GM18861 (cell line): ENCODE measurements at regions not wholly inside any gene's neighbourhood (a gene's known extent, or its start where the extent isn't known, plus 50 kb on each side); places are given as distances from the start of the nearest gene placed in this dataset.
"Not testable (repeated sequence)": the region's sequence is repeated elsewhere in the genome, so short reads cannot be mapped to it uniquely, and the experiment has no call there.

Experiments used
- ATAC-seq: cut with Tn5 transposase; IDR thresholded peaks from one replicate; pipeline ENCODE4 v1.9.1; 2021; ENCODE audit not compliant: unreplicated experiment

DNA sequence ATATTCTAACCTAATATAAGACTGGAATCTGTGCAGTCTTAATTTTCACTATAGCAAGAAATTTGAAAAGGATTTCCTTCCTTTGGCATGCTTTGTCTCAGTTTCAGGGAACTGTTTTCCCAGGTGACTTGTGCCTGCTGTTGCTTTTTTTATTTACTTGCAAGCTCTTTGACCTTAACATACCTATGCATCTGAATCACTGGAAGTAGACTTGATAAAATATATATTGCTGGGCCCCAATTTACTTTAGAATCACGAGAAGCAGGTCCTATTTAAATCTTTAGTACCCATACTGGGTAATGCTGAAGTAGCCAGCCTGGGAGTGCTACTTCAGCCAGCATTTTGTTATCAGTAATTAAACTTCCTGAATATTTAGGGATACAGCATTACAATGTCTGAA, 257.9 kb upstream of the ALCAM start:
- no peak for ATAC-seq

DNA sequence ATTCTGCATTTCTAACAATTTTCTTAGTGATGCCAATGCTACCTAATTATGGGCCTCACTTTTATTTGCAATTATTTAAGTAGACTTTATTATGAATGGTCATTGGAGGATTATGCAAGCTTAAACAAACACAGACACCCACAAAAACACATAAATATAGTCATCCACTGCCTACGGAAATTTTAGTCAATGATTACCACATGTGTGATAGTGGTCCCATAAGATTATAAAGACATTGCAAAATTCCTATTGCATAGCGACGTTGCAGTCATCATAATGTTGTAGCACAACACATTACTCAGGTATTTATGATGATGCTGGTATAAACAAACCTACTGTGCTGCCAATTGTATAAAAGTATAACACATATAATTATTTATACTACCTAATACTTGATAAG, 247.8 kb upstream of the ALCAM start:
- ATAC-seq: no peak

DNA sequence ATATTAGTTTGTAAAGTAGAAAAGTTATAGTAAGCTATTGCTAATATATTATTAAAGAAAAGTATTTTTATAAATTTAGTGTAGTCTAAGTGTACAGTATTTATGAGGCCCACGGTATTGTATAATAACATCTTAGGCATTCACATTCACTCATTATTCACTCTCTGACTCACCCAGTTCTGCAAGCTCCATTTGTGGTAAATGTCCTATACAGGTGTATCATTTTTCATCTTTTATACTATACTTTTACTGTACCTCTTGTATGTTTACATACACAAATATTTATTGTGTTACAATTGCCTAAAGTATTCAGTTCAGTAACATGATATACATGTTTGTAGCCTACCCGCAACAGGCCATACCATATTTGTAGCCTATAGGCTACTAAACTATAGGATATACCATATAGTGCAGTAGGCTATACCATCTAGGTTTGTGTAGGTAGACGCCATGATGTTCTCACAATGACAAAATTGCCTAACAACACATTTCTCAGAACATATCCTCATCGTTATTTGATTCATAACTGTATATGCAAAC, 246.8 kb upstream of the ALCAM start:
- ATAC-seq: no peak

DNA sequence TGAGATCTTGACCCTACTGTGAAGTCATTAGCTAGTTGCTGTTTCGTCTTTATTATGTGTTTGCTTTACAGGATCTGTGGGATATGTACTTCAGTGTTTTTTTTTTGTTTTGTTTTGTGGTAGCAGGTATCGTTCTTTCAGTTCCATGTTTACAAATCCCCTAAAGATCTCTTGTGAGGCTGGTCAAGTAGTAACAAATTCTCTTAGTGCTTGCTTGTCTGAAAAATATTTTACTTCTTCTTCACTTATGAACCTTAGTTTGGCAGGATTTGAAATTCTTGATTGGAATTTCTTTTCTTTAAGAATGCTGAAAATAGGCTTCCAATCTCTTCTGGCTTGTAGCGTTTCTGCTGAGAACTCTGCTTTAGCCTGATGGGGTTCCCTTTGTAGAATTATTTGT, 235.8 kb upstream of the ALCAM start:
- ATAC-seq: no peak

DNA sequence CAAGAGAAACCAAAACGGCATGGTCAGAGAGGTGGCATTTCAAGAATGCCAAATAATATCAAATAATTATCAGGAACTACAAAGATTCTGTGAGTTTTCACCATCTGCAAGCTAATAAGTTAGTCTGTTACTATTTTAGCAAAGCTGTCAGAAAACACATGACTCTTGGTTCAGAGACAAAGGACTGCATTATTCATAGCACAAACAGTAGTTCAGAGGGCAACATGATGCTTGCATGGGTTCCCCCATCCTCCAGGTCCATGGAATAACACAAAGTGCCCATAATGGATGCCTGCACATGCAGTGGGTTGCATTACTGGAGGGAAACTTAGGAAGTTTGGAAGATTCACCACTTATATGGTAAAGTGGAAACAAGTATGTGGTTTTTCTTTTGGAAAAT, 228.8 kb upstream of the ALCAM start:
- no peak for ATAC-seq

DNA sequence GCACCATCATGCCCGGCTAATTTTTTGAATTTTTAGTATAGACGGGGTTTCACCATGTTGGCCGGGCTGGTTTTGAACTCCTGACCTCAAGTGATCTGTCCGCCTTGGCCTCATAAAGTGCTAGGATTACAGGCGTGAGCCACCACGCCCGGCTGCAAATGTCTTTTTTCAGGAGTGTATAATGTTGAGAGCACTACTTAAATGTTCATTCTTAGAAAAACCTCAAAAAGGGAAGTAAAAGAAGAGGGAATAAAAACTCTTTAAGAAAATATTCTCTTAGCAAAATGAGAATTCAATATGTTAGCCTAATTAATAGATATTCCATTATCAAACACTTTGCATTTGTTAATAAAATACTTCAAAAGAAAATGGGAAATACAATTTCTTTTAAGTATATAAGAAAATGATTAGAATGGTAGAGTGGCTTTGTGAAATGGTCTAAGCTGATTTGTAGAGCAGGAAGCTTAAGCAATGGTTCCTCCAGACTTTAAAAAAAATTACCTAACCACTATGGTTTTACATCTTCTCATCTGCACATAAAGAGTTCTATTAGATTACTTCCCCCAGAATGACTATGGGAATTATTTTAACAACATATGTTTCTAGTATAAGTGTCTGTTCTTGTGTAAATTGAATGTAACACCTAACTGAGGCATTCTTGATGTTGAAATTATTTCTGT, 226.7 kb upstream of the ALCAM start:
- no peak for ATAC-seq

DNA sequence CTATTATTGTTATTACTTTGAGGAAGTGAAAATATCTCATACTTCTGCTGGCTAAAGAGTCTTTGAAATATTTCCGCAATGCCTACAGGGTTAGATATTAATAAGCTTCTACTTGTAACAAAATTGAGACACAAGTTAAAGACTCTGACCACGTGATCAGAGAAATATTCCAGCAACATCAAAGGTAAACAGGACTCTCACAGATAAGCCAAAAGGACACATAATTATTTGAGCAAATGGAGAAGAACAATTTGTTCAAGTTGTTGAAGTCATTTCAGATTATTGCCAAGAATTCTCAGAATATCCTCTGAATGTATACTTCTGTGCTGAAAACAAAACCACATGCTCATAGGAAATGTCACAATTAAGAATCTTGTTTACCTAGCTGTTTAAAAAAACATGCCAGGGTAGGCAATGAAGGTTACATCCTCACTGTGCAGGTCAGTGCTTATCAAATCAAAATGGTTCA, 225.8 kb upstream of the ALCAM start:
- ATAC-seq: no peak

DNA sequence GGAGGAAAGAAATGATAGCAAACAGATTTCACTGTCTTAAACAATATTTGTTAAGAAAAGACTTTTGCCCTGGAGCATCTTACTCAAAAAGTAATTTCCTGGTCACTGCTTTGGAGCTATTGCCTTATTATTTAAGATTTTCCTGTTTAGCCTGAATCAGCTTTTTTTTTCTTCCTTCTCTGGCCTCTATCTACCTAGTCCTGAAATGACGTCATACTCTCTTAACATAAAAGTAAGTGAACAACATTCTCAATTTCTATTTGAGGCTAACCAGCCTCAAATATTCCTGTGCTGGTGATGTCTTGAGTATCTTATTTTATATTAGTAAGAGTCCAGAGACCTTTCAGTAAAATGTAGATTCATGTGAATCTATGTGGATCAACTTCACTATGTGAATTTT, 221.9 kb upstream of the ALCAM start:
- ATAC-seq: no peak

DNA sequence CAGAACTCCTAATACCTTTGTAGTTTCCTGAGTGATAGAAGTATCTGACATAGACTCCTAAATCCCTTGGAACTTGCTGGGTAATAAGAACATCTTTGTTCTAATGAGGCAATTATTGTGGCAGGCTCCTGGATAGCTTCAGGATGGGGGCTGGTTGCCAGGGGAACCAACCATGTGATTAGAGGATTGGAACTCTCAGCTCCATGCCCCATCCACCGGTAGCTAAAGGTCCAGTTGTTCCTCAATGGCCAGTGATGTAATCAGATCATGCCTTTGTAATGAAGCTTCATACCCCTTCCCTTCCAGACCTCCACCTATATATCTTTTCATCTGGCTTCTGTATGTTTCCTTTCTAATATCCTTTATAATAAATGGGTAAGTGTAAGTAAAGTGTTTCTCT, 221.2 kb upstream of the ALCAM start:
- ATAC-seq: no peak

DNA sequence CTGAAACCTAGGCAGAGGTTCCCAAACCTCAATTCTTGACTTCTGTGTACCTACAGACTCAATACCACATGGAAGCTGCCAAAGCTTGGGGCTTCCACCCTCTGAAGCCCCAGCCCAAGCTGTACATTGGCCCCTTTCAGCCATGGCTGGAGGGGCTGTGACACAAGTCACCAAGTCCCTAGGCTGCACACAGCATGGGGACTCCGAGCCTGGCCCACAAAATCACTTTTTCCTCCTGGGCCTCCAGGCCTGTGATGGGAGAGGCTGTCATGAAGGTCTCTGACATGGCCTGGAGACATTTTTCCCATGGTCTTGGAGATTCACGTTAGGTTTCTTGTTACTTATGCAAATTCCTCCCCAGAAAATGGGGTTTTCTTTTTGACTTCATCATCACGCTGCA, 217.5 kb upstream of the ALCAM start:
- ATAC-seq: not testable (repeated sequence)

DNA sequence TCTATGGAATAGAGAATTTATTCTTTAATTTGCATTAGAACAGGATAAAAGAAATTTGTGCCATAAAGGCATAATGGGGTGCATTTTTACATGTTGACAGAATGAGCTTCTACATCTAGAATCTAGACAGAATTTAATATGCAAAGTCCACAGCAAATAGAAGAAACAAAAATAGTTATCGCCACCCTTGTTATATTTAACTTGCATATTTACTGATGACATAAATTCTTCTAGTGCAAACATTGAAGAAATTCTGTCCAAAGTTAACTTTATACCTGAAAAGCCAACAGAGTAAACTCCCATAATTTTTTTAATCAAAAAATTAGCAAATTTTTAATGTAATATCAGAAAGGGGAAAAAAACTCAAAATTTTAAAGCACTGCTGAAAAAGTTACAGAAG, 213.7 kb upstream of the ALCAM start:
- no peak for ATAC-seq

DNA sequence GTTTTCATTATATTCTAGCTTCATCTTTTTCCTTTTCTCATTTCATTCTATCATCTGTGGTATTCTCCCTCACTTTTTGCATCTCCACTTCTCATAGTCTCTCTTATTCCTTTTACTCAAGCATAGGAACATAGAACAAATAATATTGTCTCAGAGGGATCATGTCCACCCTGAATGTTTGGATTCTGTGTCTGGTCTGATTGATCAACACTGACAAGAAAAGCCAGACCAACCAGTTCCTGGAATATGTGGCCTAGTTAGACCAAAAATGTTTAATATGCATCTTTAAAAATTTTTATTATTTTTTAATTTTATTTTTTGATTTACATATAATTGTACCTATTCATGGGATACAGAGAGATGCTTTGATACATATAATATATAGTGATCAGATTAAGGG, 212.0 kb upstream of the ALCAM start:
- ATAC-seq: no peak

DNA sequence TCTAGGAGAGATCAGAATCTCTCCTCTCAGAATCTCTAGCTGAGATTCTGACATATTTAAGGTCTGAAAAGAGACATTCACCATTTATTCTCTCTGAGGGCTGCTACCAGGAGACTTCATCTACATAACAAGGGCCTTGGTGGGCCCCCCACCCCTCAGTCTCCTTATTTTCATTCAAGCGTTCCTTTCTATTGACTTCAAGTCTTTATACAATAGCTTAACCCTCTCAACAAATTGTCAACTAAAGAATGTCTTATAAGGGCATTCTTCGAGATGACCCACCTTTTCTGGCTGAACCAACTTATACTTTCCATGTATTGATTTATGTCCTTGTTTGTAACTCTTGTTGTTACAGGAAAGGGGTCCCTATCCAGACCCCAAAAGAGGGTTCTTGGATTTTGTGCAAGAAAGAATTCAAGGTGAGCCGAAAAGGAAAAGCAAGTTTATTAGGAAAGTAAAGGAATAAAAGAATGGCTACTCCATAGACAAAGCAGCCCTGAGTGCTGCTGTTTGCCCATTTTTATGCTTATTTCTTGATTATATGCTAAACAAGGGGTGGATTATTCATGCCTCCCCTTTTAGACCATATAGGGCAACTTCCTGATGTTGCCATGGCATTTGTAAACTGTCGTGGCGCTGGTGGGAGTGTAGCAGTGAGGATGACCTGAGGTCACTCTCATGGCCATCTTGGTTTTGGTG, 209.5 kb upstream of the ALCAM start:
- no peak for ATAC-seq

DNA sequence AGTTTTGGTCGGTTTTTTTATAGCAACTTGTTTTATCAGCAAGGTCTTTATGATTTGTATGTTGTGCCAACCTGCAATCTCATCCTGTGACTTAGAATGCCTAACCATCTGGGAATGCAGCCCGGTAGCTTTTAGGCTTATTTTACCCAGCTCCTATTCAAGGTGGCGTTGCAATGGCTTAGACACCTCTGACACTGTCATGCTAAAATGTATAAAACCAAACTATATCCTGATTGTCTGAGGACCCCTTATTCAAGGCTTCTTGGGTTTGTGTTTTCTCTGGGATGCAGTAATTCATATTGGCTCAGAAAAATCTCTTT, 209.0 kb upstream of the ALCAM start:
- no peak for ATAC-seq

DNA sequence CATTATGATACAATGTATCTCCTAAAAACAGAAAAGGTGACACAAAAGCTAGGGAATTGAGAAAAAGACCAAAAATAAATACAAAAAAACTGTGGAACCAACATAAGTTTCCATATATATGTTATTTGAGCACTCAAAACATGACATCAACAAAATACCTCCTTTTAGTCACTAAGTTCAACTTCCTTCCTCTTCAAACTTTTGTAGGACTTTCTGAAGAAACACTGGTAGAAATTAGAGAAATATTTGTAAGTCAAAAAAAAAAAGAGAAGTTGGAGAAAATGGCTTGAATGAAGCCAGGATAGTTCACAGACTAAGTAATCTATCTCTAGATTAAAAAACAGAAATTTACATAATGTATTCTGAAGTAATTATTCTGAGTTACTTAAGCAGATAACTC, 208.4 kb upstream of the ALCAM start:
- no peak for ATAC-seq

DNA sequence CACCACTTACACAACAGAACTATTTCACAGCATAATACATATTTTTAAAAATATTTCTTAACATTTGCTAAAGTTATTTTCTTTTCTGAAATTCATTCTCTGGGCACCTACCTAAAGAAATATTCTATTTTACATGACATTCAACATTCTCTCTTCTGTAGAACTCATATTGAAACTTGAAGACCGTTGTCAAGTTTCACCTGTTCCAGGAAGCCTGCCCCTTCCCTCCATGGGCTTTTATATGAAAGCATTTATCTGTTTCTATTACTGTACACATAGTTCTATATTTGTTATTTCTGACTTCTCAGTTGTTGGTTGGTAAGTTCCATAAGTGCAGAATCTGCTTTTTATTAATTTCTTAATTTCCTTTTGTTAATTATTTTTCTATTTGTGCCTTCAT, 204.3 kb upstream of the ALCAM start:
- ATAC-seq: no peak

DNA sequence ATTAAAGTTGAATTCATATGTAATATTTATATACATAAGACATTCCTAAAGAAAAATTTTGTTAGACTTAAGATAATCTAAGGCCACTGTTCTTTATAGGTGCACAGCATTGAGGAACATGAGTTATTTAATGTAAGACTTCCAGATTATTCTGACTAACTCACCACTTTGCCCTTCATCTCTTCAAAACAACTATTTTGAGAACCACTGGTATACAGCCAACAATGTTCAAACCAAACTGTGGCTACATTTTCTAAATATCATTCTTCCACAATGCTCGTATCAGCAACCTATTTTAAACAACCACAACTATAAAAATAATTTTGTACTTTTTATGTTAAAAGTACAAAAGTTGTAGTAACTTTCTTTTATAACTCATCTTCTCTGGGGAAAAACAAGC, 199.8 kb upstream of the ALCAM start:
- ATAC-seq: no peak

DNA sequence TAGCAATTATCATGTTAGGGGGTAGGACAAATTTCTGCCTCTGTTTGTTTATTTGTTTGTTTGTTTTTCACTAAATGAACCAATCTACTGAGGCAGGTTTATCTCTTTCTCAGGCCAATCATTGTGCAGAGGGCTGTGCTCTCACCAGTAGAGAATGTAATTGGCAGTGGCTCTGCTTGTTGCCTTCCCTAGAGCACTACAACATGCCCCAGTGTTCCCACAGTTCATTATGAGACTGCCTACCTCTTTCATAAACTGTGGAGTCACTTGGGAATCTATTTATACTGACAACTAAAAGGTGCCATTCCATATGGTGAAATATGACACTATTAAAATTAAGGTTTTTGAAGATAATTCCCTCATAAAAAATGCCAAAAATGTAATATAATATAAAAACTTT, 196.3 kb upstream of the ALCAM start:
- no peak for ATAC-seq

DNA sequence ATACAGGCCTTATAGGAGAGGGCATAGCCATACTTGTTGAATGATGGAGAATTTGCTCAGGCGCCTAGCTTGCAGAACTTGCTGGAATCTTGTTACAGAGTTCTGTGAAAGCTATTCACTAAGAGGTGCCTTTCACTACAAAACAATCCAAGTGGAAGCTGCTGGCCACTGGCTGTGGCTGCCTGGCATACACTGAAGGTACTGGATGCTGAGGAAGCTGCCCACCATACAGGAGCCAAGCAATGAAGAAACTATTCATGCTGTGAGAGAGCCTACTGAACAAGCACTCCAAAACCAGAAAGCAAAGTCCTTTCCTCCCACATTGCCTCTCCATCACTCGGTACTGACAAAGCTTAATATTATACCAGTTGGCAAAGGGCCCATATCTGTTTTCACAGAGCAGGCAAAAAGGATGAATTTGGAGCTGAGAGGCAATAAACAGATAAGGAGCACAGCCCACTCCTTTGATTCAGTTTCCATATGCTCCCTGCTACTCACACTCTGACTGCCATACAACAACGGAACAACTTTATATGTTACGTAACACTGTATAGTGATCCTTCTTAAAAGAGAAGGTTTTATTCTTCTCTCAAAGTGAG, 192.6 kb upstream of the ALCAM start:
- no peak for ATAC-seq

DNA sequence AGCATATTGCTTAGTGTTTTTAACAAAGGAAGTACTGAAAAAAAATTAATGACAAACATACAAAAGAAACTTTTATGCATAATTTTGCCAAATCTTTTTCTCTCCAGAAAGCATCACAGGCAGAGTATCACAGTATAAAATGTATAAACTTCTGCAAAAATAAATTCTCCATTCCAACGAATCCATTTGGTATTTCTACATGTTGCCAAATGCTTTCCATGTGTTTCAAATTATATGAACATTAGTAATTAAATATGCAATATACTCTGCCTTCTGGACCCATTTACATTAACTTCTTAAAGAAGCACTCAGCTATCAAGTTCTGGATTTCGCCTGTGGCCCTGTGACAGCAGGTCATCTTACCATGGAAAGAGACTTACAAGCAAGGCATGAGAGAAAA, 189.1 kb upstream of the ALCAM start:
- no peak for ATAC-seq

DNA sequence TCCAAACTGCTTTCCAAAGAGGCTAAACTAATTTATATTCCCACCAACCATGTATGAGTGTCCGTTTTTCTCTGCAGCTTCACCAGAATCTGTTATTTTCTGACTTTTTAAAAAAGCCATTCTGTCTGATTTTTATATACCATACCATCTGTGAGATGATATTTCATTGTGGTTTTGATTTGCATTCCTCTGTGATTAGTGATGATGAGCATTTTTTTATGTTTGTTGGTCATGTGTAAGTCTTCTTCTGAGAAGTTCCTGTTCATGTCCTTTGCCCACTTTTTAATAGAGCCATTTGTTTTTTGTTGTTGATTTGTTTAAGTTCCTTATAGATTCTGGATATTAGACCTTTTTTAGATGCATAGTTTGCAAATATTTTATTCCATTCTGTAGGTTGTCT, 179.4 kb upstream of the ALCAM start:
- ATAC-seq: no peak

DNA sequence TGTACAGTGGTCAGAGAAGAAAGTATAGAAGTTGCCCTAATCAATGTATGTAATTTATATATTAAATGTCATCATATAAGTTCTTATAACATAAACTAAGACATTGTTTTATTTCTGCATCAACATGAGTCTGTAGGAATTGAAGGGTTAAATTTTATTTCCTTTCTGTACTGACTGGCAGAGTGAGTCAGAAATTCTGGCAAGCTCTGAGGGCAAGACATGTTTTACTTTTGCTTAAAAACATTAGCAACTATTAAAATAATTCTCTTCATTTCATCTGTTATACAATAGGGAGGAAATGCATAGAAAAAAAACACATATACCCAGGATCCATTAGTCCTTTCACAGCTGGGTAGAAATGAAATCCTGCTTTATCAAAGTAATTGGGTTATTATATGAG, 171.4 kb upstream of the ALCAM start:
- no peak for ATAC-seq
